GM19467 (cell line): ENCODE measurements at regions not wholly inside any gene's neighbourhood (a gene's known extent, or its start where the extent isn't known, plus 50 kb on each side); places are given as distances from the start of the nearest gene placed in this dataset.
"Not testable (repeated sequence)": the region's sequence is repeated elsewhere in the genome, so short reads cannot be mapped to it uniquely, and the experiment has no call there.

Experiments used
- ATAC-seq: cut with Tn5 transposase; IDR thresholded peaks from one replicate; pipeline ENCODE4 v1.9.1; 2021; ENCODE audit warnings: mild to moderate bottlenecking, moderate library complexity; ENCODE audit not compliant: unreplicated experiment

GRCh38 chr4:53699310-53699709, 108.0 kb upstream of the LNX1 start:
- ATAC-seq: not testable (repeated sequence)

DNA sequence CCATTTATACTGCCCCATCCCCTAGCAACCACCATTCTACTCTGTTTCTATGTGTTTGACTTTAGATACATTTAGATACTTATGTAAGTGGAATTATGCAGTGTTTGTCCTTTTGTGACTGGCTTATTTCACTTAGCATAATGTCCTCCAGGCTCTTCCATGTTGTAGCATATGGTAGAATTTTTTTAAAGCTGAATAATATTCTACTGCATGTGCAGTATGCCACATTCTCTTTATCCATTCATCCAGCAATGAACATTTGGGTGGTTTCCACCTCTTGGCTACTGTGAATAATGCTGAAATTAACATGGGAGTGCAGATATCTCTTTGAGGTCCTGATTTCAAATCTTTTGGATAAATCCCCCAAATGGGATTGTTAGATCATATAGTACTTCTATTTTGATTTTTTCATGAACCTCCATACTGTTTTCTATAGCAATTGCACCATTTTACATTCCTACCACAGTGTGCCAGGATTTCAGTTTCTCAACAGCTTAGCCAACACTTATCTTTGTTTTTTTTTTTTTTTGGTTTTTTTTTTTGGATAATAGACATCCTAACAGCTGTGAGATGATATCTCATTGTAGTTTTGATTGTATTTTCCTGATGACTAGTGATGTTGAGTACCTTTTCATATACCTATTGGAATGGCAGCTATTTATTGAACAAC, 105.9 kb upstream of the LNX1 start:
- ATAC-seq: no peak

GRCh38 chr4:53695540-53696463, 104.5 kb upstream of the LNX1 start:
- ATAC-seq: no peak

GRCh38 chr4:53694666-53695065, 103.4 kb upstream of the LNX1 start:
- ATAC-seq: no peak

DNA sequence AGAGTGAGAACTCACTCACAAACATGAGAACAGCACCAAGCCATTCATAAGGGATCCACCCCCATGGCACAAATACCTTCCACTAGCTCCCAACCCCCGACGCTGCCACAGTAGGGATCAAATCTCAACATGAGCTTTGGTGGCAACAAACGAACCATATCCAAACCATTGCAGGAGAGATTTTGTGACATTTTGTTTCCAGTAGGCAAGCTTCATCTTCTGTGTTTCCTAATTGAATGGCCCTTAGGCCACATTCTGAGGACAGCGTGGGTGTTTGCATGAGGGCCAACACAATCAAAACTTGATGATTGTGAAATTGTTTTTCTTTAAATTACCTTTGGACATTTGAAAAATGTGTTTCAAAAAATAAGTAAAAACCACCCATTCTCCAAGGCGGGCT, 102.6 kb upstream of the LNX1 start:
- no peak for ATAC-seq

- no peak for ATAC-seq
These were observed 102.1 kb upstream of the LNX1 start for GRCh38 chr4:53693408-53693807.

- peak; percentile 57 for ATAC-seq
These were observed 97.0 kb upstream of the LNX1 start for GRCh38 chr4:53688186-53688790.

DNA sequence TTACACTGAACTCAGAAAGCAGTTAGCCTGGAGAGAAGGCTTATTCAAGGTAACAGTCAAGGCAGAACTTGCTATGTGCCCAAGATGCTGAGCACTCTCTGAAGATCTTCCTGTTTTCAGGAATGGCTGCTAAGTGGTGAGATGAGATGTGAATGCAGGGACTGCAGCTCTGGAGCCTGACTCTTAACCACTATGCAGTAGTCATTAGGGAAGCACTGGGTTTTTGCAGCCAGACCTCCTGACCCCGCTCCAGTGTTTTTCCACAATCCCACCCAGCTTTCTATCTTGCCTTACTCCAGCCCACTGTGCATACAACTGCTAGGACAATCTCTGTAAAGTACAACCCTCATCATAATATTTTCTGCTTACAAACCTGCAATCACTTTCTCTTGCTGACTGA, 95.2 kb upstream of the LNX1 start:
- no peak for ATAC-seq

GRCh38 chr4:53684136-53685130, 93.1 kb upstream of the LNX1 start:
- ATAC-seq: no peak

DNA sequence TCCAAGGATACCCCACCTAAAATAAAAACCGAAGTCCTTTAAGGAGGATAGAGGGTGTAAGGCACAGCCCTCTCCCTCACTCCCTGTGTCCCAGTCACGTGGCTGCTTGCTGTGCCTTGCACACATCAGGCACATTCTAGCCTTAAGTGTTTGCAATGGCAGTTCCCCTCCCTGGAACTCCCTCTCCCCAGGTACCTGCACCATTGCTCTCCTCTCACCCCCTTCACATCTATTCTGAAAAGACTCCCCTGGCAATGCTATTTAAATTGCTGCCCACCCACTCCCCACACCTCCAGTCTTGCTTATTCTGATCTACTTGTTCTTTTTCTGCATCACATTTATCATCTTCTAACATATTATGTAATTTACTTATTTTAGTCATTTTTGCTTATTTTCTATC, 91.6 kb upstream of the LNX1 start:
- ATAC-seq: no peak

DNA sequence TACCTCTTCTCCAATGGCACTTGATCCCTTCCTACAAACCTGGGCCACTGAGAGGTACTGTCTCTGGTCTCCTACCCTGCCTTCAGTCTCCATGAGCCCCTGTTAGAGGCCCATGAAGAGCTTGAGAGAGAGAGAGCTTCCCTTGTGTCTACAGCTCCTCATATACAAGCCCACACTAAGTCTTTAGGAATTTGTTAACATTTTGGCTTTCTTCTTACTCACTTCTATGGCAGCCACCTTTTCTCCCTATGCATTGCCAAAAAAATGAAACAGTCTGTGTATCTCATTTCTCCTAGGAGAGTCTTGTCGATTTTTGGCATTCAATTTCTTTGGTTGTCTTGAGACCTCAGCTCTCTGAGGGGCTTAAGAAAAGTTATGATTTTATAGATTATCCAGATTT, 90.9 kb upstream of the LNX1 start:
- ATAC-seq: no peak

DNA sequence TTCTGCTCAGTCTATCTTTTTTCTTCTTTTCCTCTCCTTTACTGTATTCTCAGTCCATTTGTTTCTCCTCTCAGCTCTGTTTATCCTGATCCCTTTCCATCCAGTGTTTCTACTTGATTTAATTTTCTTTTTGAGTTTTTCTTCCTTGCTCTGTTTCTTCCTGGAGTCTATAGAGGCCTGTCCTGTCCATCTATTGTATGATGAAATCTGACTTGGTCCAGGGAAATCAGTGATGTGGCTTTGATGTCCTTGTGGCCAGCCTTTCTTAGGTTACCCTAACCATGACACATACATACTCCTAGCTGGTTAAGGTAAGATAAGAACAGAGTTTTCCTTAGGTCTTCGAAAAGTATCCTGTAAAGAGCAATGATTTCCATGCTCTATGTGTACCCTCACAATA, 89.3 kb upstream of the LNX1 start:
- ATAC-seq: no peak

GRCh38 chr4:53680168-53680567, 88.9 kb upstream of the LNX1 start:
- no peak for ATAC-seq

DNA sequence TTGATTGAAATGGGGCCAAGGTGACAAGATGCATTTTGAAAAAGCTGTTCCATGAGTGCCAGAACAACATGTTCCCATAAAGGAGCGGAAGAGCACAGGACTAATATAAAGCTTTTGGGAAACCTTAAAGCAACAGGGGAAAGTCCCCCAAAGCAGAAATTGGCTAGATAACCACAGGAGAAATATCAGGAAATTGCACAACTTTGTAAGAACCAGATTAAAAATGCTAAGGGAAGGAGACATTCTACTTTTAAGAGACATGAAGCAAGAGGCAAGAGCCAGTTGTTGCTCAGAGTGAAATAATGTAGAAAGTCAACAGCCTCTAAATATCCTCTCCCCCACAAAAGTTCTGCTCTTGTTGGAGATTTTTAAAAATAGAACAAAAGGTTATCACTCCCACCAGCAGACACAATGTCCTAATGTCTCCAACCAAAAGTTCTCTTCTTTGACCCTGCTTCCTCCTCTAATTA, 85.2 kb upstream of the LNX1 start:
- ATAC-seq: no peak

DNA sequence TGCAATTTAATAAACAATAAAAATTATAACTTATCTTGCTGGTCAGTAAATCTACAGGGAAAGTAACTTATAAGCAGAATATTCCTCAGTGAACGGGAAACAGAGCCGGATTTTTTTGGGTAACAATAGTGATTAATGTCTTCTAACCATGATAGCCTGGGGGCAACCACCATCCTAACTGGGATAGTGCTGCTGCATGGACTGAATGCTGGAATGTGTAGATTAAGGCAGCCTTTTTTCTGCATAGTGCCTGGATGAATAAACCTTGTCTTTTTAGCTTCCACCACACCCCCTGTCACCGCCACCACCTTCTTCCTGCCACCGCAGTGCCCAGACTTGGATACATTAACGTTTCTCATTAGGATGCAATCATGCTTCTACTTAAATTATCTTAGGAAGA, 83.6 kb upstream of the LNX1 start:
- ATAC-seq: no peak

- no peak for ATAC-seq
These were observed 81.6 kb upstream of the LNX1 start for GRCh38 chr4:53672873-53673272.

DNA sequence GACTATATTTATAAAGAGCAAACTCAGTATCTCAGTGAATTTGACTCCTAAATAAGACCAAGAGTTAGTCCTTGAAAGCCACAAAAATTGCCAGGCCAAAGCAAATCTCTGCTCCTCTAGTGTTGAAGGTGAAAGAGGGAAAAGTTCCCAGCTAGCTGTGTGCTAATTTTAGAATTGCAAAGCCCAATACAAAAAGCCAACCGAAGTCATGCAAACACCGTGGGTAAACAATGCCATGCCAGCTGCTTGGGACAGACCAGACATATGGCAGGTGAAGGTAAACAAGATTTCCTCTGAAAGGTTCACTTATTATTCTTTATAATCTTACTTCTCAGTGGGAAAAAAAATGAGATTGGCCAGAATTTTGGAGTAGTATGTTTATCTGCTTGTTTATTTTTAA, 80.5 kb upstream of the LNX1 start:
- ATAC-seq: no peak

DNA sequence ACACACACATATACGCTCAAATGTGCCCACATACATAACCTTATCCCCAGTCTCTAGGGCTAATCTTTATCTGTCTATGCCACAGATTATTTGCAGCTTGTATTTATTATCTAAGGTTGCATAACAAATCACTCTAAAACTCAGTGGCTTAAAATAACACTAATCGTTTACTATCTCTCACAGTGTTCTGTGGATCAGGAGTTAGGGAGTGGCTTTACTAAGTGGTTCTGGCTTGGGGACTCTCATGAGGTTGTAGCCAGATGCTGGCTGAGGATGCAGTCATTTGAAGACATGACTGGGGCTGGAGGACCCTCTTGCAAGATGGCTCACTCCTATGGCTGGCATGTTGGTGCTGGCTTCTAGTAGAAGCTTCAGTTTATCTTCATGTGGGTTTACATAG, 68.5 kb upstream of the LNX1 start:
- no peak for ATAC-seq

DNA sequence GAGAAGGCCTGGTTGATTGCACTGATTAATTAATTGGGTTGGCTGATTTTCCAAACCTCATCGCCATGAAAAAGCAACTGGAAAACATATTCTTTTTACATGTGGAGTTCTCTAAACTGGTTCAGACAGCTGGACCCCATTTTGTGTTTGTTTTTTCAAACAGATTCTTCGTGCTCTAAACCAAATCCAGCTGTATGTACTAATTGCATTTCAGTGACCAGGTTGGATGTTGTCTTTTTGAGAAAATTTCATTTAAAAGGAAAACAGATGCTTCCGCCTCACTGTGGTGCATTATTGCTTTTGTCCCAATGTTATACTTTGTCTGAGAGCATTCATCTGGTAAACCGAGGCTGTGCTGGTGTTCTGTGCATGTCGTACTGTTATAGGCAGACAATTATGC, 67.8 kb upstream of the LNX1 start:
- ATAC-seq: no peak

GRCh38 chr4:53658029-53658428, 66.7 kb upstream of the LNX1 start:
- ATAC-seq: no peak
